Midbrain (tissue), 1 donor: ENCODE measurements at regions not wholly inside any gene's neighbourhood (a gene's known extent, or its start where the extent isn't known, plus 50 kb on each side); places are given as distances from the start of the nearest gene placed in this dataset.
"Not testable (repeated sequence)": the region's sequence is repeated elsewhere in the genome, so short reads cannot be mapped to it uniquely, and the experiment has no call there.

Experiments
- DNase-seq: peaks from one replicate; lab custom pipeline; 2025; lab: John Stamatoyannopoulos, UW

GRCh38 chr4:55028196-55028595, 97.2 kb downstream of the KDR start:
- no peak for DNase-seq

- no peak for DNase-seq
Measured at GRCh38 chr4:55027596-55027995, 97.8 kb downstream of the KDR start.

DNA sequence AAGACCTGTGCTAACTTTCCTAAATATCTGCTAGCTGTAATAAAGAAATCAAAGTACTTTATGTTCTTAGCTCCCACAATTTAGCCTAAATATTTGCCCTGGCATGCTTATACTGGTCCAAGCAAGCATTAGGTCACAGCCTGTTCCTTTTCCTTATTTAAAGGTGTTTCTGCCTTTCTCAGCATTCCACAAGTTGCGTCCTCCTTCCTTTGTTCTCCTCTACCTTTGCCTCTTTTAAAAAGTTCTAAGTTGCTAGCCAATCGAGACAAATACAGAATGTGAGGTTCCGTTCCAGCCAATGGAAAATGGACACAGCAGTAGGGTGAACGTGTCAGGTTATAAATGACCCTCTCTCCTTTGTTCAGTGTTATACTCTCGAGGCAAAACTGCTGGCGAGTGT, 99.9 kb downstream of the KDR start:
- not testable (repeated sequence) for DNase-seq

DNA sequence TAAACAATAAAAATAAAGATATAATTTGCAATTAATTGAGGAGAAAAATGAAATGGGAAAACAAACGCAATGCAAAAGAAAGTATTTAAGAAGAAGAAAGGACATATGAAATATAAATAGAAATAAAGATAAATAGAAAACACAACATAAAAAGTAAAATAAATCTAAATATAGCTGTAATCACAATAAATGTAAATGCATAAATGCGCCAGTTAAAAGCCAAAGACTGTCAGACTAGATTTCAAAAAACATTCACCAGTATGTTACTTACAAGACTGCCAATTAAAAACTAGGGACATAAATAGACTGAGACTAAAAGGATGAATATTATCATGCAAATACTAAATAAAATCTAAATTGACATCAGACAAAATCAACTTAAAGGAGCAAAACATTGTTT, 102.4 kb downstream of the KDR start:
- no peak for DNase-seq

- DNase-seq: no peak
Measured at GRCh38 chr4:55021214-55021613, 104.2 kb downstream of the KDR start.

- no peak for DNase-seq
Measured at GRCh38 chr4:55020131-55020530, 105.3 kb downstream of the KDR start.

- no peak for DNase-seq
Measured at GRCh38 chr4:55018978-55019377, 106.4 kb downstream of the KDR start.

DNA sequence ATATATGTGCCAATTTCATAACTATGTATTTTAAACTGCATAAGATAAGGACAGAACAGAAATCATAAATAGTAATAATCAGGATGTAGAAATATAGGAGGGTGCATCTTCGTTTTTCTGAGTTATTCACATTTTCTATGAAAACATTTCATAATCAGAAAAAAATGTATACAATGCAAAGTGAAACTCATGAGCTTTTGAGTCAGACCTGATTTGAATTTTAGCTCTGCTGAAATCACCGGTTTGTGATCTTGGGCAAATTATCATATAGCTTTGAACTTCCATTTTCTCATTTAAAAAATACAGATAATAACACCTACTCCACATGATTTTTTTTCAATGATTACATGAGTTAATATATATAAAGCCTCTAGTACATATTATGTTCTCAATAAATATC, 106.9 kb downstream of the KDR start:
- DNase-seq: no peak

GRCh38 chr4:55017406-55017805, 108.0 kb downstream of the KDR start:
- no peak for DNase-seq

DNA sequence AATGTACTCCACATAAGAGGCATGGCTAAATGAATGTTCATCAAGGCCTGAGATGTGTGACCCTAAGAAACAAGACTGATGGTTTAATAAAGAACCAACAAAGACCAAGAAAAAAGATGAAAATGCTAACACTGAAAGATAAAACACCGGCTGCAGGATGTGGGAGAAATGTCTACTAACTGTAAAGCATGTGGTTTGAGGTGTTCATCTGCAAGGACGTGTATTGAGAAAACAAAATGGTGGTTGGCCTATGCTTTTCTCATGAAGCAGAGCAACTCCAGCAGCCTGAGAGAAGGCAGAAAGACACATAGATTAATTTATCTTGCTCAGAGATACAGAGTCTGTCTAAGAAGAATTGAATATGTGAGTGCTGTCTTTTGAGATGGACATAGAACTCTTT, 109.3 kb downstream of the KDR start:
- no peak for DNase-seq

DNA sequence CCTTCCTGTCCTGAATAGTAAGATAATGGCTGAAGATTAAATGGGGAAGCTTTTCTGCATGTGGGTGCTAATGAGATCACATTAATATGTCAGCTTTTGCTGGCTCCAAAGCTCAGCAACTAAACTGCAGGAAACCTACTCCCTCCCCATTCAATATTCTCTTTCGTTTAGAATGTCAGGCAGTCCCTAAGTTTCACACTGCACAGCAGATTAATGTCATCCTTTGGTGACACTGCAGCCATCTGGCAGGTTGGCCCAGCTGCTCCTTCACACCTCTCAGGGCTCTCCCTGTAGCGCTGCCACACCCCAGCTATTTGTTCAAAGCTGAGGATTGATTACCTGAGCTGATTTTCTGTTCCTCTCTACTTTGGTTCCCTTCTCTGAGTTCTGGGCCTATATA, 110.5 kb downstream of the KDR start:
- no peak for DNase-seq

DNA sequence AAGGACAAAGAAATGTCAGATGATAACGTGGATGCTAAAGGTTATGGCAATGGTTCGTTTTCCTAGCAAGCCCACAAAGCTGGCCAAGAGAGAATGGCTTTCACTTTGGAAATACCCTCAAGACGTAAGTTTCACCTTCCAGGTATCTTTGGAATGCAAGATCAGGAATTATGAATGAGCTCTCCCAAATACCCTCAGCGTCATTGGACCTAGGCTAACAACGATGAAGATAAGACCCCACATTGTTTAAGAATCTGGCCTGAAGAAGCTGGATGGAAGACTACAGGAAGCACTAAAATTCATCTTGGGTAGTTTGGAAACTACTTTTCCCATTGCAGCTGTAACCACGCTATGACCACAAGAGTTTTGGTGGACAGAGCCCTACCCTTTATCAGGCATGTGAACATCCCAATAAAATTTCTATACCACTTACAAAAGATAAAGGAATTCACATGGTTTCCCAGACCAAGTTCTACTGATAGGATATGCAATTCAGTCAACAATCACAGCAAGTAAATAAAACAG, 111.9 kb downstream of the KDR start:
- no peak for DNase-seq

GRCh38 chr4:55012363-55013230, 112.8 kb downstream of the KDR start:
- DNase-seq: no peak

DNA sequence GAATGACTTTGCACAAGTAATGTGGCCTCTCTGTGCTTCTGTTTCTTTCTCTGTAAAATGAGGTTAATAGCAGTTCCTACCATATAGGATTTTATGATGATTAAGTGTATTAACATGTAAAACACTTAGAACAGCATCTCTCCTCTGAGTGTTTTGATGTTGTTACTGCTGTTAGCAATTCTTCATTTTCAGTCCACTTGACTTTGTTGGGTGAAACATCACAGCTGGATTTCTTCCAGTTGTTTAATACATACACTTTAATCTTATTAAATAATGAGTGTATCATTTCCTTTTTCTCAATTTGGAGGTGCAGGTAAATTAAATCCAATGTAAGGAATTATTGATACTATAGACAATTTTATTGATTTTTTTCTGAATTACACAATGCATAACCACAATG, 113.6 kb downstream of the KDR start:
- no peak for DNase-seq

DNA sequence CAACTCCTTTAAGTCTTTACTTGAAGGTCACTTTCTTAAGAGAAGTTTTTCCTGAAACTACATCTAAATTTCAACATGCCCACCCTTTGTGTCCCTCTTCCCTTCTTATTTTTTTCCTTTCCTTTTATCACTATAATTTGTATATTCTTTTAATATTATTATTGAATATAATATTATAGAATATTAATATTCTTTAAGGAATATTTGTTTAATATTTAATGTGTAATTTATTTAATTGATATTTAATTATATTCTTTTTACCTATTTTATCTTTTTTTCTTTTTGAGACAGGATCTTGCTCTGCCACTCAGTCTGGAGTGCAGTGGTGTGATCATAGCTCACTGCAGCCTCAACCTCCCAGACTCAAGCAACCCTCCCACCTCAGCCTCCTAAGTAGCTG, 114.8 kb downstream of the KDR start:
- no peak for DNase-seq

DNA sequence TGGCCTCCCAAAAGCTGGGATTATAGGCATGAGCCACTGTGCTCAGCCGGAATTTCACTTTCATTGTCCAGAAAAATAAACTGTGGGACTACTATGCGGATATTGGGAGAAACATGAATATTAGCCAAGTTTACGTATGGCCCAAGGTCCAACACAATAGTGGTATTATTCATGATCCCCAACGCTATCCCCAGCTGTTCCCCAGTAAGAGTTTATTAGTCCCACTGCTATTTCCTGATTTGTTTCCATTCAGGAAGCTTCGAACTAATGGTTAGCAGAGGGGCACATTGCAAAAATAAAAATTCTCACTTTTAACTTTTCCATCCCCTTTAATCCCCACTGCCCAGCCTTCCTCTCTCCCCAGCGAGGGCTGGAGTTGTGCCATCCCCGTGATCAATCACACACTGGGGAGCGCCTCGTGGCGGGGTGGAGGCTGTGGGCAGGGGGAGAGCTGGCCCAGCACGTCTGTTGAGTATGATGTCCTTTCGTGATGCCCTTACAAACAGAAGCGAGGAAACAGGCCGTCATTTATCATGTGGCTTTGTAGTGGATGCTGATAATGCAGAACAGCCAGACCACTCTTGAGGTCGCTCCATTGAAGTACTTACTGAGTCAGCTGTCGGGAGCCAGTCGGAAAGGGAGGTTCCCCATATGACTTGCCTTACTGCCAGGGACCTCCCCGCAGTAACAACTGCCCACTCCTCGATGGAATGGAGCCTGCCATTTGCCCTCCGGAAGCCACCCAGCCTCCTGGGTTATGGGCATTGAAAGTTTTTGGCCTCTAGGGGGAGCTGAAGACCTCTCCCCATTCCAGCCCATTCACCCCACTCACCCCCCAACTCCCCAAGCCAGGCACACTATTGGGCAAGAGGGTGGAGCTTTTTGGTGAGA, 117.0 kb downstream of the KDR start:
- DNase-seq: peak; percentile 6

DNA sequence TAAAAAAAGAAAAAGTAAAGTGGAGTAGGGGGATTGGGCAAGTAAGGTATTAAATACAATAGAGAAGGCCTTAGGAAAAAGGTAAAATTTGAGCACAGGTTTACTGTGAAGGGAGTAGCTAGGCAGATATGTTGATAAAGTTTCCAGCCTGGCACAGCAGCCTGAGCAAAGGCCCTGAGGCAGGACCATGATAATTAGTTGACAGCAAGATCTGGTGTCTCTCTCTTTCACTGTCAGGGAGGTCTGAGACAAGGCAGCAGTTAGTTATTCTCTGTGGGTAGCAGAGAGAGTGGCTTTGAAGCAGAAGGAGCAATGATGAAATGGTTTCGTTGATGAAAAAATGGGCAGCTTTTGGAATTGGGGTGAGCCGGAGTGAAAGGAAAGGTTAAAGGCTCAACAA, 119.5 kb downstream of the KDR start:
- DNase-seq: no peak

DNA sequence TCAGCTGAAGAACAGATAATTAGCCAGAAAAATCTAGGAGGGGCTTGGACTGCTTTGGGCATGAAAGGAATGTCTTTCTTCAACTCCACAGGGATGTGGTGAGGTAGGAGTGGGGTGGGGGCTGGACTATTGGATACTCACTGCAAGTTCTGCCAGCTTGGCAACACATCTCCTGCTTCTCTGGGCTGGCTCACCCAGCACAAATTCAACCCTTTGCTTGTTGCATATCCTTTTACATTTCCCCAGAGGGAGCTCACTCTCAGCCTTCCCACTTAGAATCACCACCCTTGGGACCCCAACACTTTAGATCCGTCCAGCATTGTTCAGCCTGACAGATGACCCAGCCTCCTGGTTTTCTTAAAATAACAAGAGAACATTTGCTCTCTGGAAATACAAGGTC, 120.6 kb downstream of the KDR start:
- no peak for DNase-seq

- DNase-seq: no peak
Measured at GRCh38 chr4:55002431-55002830, 123.0 kb downstream of the KDR start.

DNA sequence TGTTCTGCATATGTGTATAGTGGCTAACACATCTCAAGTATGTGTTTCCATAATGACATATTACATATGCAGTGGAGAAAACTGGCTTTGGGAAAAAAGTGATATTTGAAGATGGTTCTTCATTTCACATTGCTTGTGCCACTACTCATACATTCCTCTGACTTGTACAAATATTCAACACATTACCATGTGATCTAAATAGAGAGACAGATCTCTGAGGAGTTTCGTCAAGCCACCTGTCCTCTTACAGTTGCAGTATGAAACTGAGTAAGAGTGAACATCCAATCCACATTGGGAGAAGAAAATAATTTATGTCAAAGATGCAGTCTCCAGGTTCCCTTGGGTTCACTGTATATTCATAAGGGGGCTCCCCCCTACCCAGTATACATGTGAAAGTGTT, 123.9 kb downstream of the KDR start:
- DNase-seq: no peak

GRCh38 chr4:54999003-54999402, 126.4 kb downstream of the KDR start:
- DNase-seq: peak; percentile 8

DNA sequence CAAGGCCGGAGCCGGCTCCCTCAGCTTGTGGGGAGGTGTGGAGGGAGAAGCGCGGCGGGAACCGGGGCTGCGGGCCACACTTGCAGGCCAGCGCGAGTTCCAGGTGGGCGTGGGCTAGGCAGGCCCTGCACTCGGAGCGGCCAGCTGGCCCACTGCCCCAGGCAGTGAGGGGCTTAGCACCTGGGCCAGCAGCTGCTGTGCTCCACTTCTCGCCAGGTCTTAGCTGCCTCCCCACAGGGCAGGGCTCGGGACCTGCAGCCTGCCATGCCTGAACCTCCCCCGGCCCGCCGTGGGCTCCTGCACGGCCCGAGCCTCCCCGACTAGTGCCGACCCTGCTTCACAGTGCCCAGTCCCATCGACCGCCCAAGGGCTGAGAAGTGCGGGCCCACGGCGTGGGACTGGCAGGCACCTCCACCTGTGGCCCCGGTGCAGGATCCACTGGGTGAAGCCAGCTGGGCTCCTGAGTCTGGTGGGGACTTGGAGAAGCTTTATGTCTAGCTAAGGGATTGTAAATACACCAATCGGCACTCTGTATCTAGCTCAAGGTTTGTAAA, 131.8 kb downstream of the KDR start:
- not testable (repeated sequence) for DNase-seq

DNA sequence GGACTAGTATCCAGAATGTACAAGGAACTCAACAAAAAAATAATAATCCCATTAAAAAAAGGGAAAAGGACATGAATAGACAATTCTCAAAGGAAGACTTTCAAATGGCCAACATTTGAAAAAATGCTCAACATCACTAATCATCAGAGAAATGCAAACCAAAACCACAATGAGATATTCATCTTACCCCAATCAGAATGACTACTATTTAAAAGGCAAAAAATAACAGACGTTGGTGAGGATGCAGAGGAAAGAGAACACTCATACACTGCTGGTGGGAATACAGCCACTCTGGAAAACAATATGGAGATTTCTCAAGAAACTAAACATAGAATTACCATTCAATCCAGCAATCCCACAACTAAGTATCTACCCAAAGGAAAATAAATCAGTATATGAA, 133.1 kb downstream of the KDR start:
- DNase-seq: no peak
